GM19239 (cell line): ENCODE measurements at regions not wholly inside any gene's neighbourhood (a gene's known extent, or its start where the extent isn't known, plus 50 kb on each side); places are given as distances from the start of the nearest gene placed in this dataset.
"Not testable (repeated sequence)": the region's sequence is repeated elsewhere in the genome, so short reads cannot be mapped to it uniquely, and the experiment has no call there.

ENCODE experiments used
- DNase-seq: peaks from one replicate; pipeline ENCODE4 v3.0.0; 2011; ENCODE audit warnings: low spot score; ENCODE audit not compliant: insufficient read length
- FAIRE-seq: peaks from 2 replicates; lab custom pipeline; 2011; peaks lifted over from hg19 to GRCh38; lab: Jason Lieb, UNC

GRCh38 chr19:27971071-27971470, 1241.9 kb downstream of the UQCRFS1 start:
- DNase-seq (no peak), FAIRE-seq (no peak)

- FAIRE-seq (no peak), DNase-seq (no peak)
Measured at GRCh38 chr19:27966390-27966816, 1246.5 kb downstream of the UQCRFS1 start.

GRCh38 chr19:27964185-27964584, 1248.8 kb downstream of the UQCRFS1 start:
- FAIRE-seq (no peak), DNase-seq (no peak)

- no peak for FAIRE-seq
- no peak for DNase-seq
Measured at GRCh38 chr19:27962264-27962663, 1250.7 kb downstream of the UQCRFS1 start.

- DNase-seq = no peak
- no peak for FAIRE-seq
Measured at GRCh38 chr19:27955485-27956480, 1257.2 kb downstream of the UQCRFS1 start.

GRCh38 chr19:27942607-27943006, 1270.3 kb downstream of the UQCRFS1 start:
- not testable (repeated sequence) for FAIRE-seq

GRCh38 chr19:27936139-27936538, 1276.8 kb downstream of the UQCRFS1 start:
- no peak for DNase-seq
- FAIRE-seq = no peak

More at GRCh38 chr19:27942607-27943006, 1270.3 kb downstream of the UQCRFS1 start:
- DNase-seq = not testable (repeated sequence)

GRCh38 chr19:27935669-27936068, 1277.3 kb downstream of the UQCRFS1 start:
- no peak for FAIRE-seq
- no peak for DNase-seq

GRCh38 chr19:27929399-27929798, 1283.6 kb downstream of the UQCRFS1 start:
- FAIRE-seq = no peak
- no peak for DNase-seq

GRCh38 chr19:27925202-27925601, 1287.7 kb downstream of the UQCRFS1 start:
- DNase-seq (no peak), FAIRE-seq (no peak)

GRCh38 chr19:27922970-27923369, 1290.0 kb downstream of the UQCRFS1 start:
- FAIRE-seq (no peak), DNase-seq (no peak)

- DNase-seq = no peak
- no peak for FAIRE-seq
Measured at GRCh38 chr19:27920774-27921173, 1292.2 kb downstream of the UQCRFS1 start.

- DNase-seq (no peak), FAIRE-seq (no peak)
Measured at GRCh38 chr19:27918818-27919217, 1294.1 kb downstream of the UQCRFS1 start.

GRCh38 chr19:27911122-27911898, 1301.6 kb downstream of the UQCRFS1 start:
- DNase-seq (no peak), FAIRE-seq (no peak)

GRCh38 chr19:27909861-27910260, 1303.1 kb downstream of the UQCRFS1 start:
- FAIRE-seq = no peak
- DNase-seq = no peak

- DNase-seq = no peak
- FAIRE-seq = no peak
Measured at GRCh38 chr19:27909185-27909840, 1303.6 kb downstream of the UQCRFS1 start.

- FAIRE-seq = no peak
- no peak for DNase-seq
Measured at GRCh38 chr19:27906081-27906480, 1306.9 kb downstream of the UQCRFS1 start.

GRCh38 chr19:27905074-27905473, 1307.9 kb downstream of the UQCRFS1 start:
- FAIRE-seq (no peak), DNase-seq (no peak)

GRCh38 chr19:27901078-27901477, 1311.9 kb downstream of the UQCRFS1 start:
- FAIRE-seq (no peak), DNase-seq (no peak)

GRCh38 chr19:27896091-27896490, 1316.9 kb downstream of the UQCRFS1 start:
- FAIRE-seq = no peak
- DNase-seq = no peak
